ENCODE measurements at regions not wholly inside any gene's neighbourhood (a gene's known extent, or its start where the extent isn't known, plus 50 kb on each side); places are given as distances from the start of the nearest gene placed in this dataset.

DNA sequence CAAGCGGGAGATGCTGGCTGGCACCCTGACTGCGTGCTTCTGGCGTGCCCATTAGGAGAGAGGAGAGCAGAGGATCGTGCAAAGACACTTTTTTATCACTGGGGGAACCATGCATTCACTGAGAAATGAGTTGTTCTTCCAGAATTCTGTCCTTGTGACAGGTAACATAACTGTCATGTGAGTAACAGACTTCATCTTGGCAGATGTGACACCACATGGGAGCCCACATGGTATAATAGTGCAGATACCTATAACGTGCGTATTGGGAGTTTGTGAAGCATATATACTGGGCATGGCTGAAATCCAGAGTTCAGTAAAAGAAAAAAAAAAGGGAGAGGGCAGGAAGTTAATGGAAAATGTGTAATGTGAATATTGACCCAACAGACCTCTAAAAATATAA, 159.6 kb upstream of the BACE2 start:
- no peak overlapping the region for H3K27ac Mint-ChIP-seq (ENCODE audit: unreplicated experiment)
- no peak overlapping the region for H3K4me3 Mint-ChIP-seq
- H3K4me1 Mint-ChIP-seq: no peaks in the 10 kb centered on the region

DNA sequence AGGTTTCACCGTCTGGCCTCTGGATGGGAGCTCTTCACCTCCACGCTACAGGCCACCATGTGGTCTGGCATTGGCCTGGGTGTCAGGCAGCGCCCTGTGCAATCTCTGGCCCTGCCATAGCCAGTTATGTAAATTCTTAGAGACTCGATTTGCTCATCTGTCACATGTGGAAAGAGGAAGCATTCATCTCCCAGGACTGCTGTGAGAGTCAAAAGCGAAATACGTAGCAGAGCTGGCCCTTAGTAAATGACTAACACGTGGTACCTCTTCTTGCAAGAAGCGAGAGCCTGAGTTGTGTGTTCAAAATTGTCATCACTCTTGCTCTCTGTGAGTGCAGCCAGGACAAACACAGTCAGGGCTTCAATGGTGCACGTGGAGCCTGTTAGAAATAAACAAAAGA, 159.0 kb upstream of the BACE2 start:
- TF ChIP-seq, protein P1, sequence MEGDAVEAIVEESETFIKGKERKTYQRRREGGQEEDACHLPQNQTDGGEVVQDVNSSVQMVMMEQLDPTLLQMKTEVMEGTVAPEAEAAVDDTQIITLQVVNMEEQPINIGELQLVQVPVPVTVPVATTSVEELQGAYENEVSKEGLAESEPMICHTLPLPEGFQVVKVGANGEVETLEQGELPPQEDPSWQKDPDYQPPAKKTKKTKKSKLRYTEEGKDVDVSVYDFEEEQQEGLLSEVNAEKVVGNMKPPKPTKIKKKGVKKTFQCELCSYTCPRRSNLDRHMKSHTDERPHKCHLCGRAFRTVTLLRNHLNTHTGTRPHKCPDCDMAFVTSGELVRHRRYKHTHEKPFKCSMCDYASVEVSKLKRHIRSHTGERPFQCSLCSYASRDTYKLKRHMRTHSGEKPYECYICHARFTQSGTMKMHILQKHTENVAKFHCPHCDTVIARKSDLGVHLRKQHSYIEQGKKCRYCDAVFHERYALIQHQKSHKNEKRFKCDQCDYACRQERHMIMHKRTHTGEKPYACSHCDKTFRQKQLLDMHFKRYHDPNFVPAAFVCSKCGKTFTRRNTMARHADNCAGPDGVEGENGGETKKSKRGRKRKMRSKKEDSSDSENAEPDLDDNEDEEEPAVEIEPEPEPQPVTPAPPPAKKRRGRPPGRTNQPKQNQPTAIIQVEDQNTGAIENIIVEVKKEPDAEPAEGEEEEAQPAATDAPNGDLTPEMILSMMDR (conservative IDR thresholded peaks at IDR 0.05): no peak
- H3K4me3 Mint-ChIP-seq: no peak overlapping the region
- H3K36me3 Mint-ChIP-seq (ENCODE audit: low read depth): no peaks in the 10 kb centered on the region
- H3K9me3 Mint-ChIP-seq: no peaks in the 10 kb centered on the region
- H3K27me3 Mint-ChIP-seq (ENCODE audit: low read depth): no peaks in the 10 kb centered on the region
- DNase-seq (ENCODE audit: low read depth, low spot score): no peak
- H3K27ac Mint-ChIP-seq (ENCODE audit: unreplicated experiment): no peak overlapping the region
- no peaks in the 10 kb centered on the region for H3K4me1 Mint-ChIP-seq

More for the DNA sequence above, 159.6 kb upstream of the BACE2 start:
- TF ChIP-seq, protein P1 (conservative IDR thresholded peaks at IDR 0.05): no peak
- no peak for DNase-seq (ENCODE audit: low read depth, low spot score)
- Mint-ChIP-seq H3K36me3 (ENCODE audit: low read depth) (no peaks in the 10 kb centered on the region), H3K27me3 (ENCODE audit: low read depth) (no peaks in the 10 kb centered on the region), H3K9me3 (no peaks in the 10 kb centered on the region)

DNA sequence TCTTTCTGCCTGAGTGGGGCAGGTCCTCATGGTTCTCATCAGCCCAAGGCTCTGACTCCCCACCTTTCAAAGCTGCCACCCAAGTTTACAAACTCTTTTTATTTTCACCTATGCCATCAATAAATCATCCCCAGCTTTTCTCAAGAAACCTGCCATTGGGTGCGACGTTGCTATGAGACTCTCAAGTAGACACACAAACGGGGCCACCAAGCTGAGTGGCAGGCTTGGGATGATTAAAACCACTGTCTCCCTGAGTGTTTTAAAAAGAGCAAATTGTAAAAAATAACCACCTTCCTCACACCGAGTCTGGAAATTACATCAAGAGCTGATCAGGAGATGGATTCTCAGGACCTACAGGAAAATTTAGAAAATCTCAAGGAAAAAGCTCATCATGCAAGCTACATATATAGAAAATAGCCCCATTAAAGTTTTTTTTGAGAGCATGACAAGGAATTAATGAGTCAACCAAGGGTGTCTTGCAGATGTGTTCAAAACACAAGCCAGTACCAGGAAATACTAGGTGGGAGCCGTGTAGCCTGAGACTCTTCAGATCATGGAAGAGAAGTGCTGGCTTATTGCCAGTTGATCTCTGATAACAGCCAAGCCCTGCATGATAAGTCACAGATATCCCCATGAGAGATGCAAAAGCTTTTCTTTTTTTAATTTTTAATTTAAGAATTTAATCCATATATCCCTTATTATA, 158.4 kb upstream of the BACE2 start:
- H3K27me3 Mint-ChIP-seq (ENCODE audit: low read depth): no peaks in the 10 kb centered on the region
- no peaks in the 10 kb centered on the region for H3K36me3 Mint-ChIP-seq (ENCODE audit: low read depth)
- TF ChIP-seq, protein P1 (conservative IDR thresholded peaks at IDR 0.05): no peak
- H3K9me3 Mint-ChIP-seq: no peaks in the 10 kb centered on the region
- H3K4me3 Mint-ChIP-seq: no peak overlapping the region
- no peaks in the 10 kb centered on the region for H3K4me1 Mint-ChIP-seq
- DNase-seq (ENCODE audit: low read depth, low spot score): no peak
- H3K27ac Mint-ChIP-seq (ENCODE audit: unreplicated experiment): no peak overlapping the region

DNA sequence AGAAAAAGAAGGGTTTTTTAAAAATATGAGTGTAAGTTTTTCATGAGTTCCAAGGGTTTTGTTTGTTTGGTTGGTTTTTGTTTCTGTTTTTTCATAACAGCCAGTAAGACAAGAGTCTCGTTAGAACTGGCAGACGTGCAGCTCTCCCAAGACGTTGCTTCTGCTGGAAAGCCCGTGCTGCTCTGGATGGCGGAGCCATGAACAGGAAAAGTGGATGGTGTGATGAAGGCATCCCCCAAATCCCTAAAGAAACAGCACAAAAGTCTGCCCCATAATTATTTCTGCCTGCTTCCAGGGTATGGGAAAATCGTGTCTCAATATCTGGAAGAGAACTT, 157.9 kb upstream of the BACE2 start:
- H3K4me3 Mint-ChIP-seq: no peak overlapping the region
- DNase-seq (ENCODE audit: low read depth, low spot score): no peak
- no peaks in the 10 kb centered on the region for H3K4me1 Mint-ChIP-seq
- H3K36me3 Mint-ChIP-seq (ENCODE audit: low read depth): no peaks in the 10 kb centered on the region
- H3K9me3 Mint-ChIP-seq: no peaks in the 10 kb centered on the region
- no peaks in the 10 kb centered on the region for H3K27me3 Mint-ChIP-seq (ENCODE audit: low read depth)
- H3K27ac Mint-ChIP-seq (ENCODE audit: unreplicated experiment): no peak overlapping the region
- TF ChIP-seq, protein P1 (conservative IDR thresholded peaks at IDR 0.05): no peak

DNA sequence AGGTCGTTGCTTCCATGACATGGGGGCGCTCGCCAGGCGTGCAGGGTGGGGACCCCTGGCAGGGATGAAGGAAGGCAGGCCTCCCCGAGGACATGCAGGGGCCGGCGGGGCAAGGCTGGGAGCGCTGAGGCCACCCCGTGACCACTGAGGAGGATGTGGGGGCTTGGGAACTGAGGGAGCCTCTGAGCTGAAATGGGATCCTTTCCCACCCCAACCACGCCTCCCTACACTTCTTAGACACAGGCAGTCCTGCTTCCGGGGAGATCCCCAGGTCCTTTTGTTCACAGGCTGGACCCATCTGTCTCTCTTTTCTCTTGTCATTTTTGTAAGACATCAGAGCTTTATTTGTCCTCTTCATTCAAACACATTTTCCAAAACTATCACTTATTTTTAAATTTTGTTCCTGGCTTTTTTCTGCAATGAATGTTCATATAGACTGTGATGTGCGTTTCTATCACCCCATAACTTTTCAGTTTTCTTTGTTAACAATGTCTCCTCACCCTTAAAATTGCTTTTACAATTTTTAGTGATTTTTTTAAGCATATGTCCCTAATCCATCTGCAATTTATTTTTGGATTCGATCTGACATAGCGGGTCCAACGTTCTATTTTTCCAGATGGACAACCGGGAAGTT, 156.7 kb upstream of the BACE2 start:
- H3K27ac Mint-ChIP-seq (ENCODE audit: unreplicated experiment): no peak overlapping the region
- no peaks in the 10 kb centered on the region for H3K36me3 Mint-ChIP-seq (ENCODE audit: low read depth)
- no peak overlapping the region for H3K4me3 Mint-ChIP-seq
- no peak for DNase-seq (ENCODE audit: low read depth, low spot score)
- TF ChIP-seq, protein P1 (conservative IDR thresholded peaks at IDR 0.05): no peak
- H3K4me1 Mint-ChIP-seq: no peaks in the 10 kb centered on the region
- H3K27me3 Mint-ChIP-seq (ENCODE audit: low read depth): no peaks in the 10 kb centered on the region
- H3K9me3 Mint-ChIP-seq: no peaks in the 10 kb centered on the region

All from neural crest cell (in vitro differentiated cells).